ENCODE measurements at regions not wholly inside any gene's neighbourhood (a gene's known extent, or its start where the extent isn't known, plus 50 kb on each side); places are given as distances from the start of the nearest gene placed in this dataset.
A peak's percentile ranks its signal among the peaks of the same experiment; 100 is the strongest.

- TF ChIP-seq, protein P1, sequence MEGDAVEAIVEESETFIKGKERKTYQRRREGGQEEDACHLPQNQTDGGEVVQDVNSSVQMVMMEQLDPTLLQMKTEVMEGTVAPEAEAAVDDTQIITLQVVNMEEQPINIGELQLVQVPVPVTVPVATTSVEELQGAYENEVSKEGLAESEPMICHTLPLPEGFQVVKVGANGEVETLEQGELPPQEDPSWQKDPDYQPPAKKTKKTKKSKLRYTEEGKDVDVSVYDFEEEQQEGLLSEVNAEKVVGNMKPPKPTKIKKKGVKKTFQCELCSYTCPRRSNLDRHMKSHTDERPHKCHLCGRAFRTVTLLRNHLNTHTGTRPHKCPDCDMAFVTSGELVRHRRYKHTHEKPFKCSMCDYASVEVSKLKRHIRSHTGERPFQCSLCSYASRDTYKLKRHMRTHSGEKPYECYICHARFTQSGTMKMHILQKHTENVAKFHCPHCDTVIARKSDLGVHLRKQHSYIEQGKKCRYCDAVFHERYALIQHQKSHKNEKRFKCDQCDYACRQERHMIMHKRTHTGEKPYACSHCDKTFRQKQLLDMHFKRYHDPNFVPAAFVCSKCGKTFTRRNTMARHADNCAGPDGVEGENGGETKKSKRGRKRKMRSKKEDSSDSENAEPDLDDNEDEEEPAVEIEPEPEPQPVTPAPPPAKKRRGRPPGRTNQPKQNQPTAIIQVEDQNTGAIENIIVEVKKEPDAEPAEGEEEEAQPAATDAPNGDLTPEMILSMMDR (IDR thresholded peaks at IDR 0.05): no peak
- Histone ChIP-seq H3K4me3 (no peak overlapping the region), H3K27ac (no peak overlapping the region)
- no peak for DNase-seq (ENCODE audit: low spot score)
These were observed 271.6 kb upstream of the KAZN start for GRCh38 chr1:14326857-14327256.

DNA sequence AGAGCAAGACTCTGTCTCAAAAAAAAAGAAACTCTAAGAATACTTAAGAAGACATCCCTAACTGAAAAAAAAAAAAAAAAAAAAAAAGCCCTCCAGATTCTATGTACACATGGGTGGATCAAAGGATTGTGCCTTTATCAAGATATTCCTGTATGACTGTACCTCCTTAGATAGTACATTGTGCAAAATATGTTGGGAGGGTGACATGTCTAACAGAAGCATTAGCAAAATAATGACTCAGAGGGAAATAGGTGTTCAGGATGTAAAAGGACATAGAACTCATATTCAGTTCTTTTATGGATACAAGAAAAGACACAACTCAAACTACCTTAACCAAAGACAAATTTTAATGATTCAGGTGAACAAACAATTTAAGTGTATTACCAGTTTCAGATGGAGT lies 269.8 kb upstream of the KAZN start:
- DNase-seq (ENCODE audit: low spot score): no peak
- no peak overlapping the region for H3K27ac ChIP-seq
- TF ChIP-seq, protein P1 (IDR thresholded peaks at IDR 0.05): no peak
- H3K4me3 ChIP-seq: no peak overlapping the region

DNA sequence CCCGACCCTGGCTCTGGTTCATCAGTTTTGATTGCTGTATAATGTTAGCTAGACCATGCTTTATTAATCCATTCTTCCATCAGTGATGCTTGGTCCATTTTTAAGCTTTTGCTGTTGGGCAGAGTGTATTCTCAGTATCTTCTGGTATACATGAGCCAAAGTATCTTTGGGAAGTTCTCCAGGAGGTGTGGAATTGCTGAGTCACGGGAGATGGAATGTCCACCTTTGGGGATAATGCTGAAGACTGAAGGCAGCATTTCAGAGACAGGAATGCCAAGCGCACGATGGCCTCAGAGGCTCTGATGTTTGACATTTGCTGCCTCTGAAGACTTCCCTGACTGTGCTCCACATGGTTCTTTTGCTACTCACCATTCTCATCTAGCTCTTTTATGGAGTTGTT lies 266.3 kb upstream of the KAZN start:
- Histone ChIP-seq H3K27ac (no peak overlapping the region), H3K4me3 (no peak overlapping the region)
- TF ChIP-seq, protein P1 (IDR thresholded peaks at IDR 0.05): no peak
- no peak for DNase-seq (ENCODE audit: low spot score)

DNA sequence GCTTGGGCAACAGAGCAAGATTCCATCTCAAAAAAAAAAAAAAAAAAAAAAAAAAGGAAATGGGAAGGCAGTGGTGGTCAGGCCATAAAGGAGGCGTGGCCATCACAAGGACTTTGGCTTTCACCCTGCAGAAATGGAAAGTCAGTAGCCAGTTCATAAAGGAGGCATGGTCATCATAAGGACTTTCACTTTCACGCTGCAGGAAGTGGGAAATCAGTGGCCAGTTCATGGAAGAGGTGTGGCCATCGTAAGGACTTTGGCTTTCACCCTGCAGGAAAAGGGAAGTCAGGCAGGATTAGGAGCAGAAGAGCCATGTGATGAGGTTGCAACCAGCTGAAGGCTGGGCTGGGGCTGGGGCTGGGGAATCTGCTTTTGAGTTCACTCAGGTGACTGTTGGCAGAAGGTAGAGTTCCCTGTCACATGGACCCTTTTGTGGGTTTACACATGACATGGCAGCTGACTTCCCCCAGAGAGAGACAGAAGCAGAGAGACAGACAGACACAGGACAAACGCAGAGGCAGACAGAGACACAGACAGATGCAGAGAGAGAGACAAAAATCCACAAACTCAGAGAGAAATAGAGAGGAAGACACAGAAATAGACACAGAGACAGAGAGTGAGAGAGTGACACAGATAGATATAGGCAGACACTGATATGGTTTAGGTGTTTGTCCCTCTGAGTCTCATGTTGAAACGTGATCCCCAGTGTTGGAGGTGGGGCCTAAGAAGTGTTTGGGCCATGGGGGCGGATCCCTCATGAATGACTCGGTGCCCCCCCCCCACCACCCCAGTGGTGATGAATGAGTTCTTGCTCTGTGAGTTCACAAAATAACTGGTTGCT lies 263.9 kb upstream of the KAZN start:
- Histone ChIP-seq H3K27ac (no peak overlapping the region), H3K4me3 (no peak overlapping the region)
- TF ChIP-seq, protein P1 (IDR thresholded peaks at IDR 0.05): no peak
- no peak for DNase-seq (ENCODE audit: low spot score)

DNA sequence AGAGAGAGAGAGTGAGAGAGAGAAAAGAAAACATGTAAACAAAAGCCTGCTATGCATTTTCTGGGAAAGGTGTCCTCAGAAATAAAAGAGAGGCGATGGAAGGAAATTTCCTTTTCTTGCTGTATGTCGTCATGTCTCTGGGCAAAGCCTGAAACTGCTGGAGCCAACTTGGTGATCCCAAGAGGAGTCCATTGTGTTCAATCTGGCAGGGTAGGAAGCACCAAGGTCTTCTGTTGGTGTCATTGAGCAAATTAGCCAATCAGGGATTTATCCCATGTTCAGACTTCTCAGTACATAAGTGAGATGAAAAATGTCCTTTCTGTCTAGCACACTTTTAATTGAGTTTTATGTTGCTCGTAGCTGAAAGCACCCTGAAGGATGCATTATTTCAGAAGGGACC lies 260.0 kb upstream of the KAZN start:
- DNase-seq (ENCODE audit: low spot score): no peak
- Histone ChIP-seq H3K4me3 (no peak overlapping the region), H3K27ac (no peak overlapping the region)
- TF ChIP-seq, protein P1 (IDR thresholded peaks at IDR 0.05): no peak

GRCh38 chr1:14339288-14339687 lies 259.2 kb upstream of the KAZN start:
- TF ChIP-seq, protein P1 (IDR thresholded peaks at IDR 0.05): no peak
- peak overlapping the region in 1 of 2 donors; percentile 49 for H3K27ac ChIP-seq
- no peak for DNase-seq (ENCODE audit: low spot score)

More at GRCh38 chr1:14339288-14339687, 259.2 kb upstream of the KAZN start:
- no peak overlapping the region for H3K4me3 ChIP-seq
